IMR-90 (cell line): ENCODE measurements at regions not wholly inside any gene's neighbourhood (a gene's known extent, or its start where the extent isn't known, plus 50 kb on each side); places are given as distances from the start of the nearest gene placed in this dataset.

Source experiments
- ATAC-seq: fragments of 200-7000 bp; cut with Tn5 transposase; 2 replicates; pipeline ENCODE4 v1.9.1; 2020; ENCODE audit warnings: low read depth, mild to moderate bottlenecking, moderate library complexity
- BruUV-seq: library from RNA; stranded (reverse); fragments of 400-500 nt; replicated peaks from 2 replicates; lab custom pipeline; 2021; lab: Mats Ljungman, UMichigan
- CTCF ChIA-PET: fragments of 300-600 bp; formaldehyde crosslinking; extraction: SDS; loops from one replicate; lab custom pipeline; 2021; ENCODE audit warnings: antibody characterized with exemption; lab: Yijun Ruan, JAX
- POLR2A ChIA-PET: fragments of 300-600 bp; sonication (Branson Sonifier 250); formaldehyde crosslinking; loops from one replicate; lab custom pipeline; 2022; ENCODE audit warnings: antibody characterized with exemption; ENCODE audit not compliant: unreplicated experiment; lab: Charles Lee
- DNase-seq: peaks from one replicate; pipeline ENCODE4 v3.0.0; 2013
- H2AFZ ChIP-seq: replicated peaks from 2 replicates; pipeline ENCODE3; 2013; ENCODE audit warnings: low read length, mild to moderate bottlenecking; ENCODE audit not compliant: poor library complexity
- H2AK5ac ChIP-seq: 2 replicates; pipeline ENCODE4 v1.6.1; 2013; ENCODE audit warnings: low read depth, low read length, inconsistent platforms
- H2AK9ac ChIP-seq: replicated peaks from 2 replicates; pipeline ENCODE3; 2013; ENCODE audit warnings: mild to moderate bottlenecking, low read depth, low read length, moderate library complexity; ENCODE audit not compliant: poor library complexity
- H2BK120ac ChIP-seq: 2 replicates; pipeline ENCODE4 v1.6.1; 2013; ENCODE audit warnings: low read depth, low read length, inconsistent platforms
- H2BK15ac ChIP-seq: 3 replicates; pipeline ENCODE4 v1.6.1; 2013; ENCODE audit warnings: low read depth, low read length, inconsistent platforms
- H2BK20ac ChIP-seq: 2 replicates; pipeline ENCODE4 v1.6.1; 2013; ENCODE audit warnings: low read depth, mild to moderate bottlenecking, inconsistent platforms, low read length, moderate library complexity
- H2BK5ac ChIP-seq: 2 replicates; pipeline ENCODE4 v1.6.1; 2013; ENCODE audit warnings: mild to moderate bottlenecking, low read depth, low read length, inconsistent platforms; ENCODE audit not compliant: poor library complexity, severe bottlenecking
- H3K14ac ChIP-seq: replicated peaks from 2 replicates; pipeline ENCODE4 v1.6.1; 2013; ENCODE audit warnings: low read depth, low read length, inconsistent platforms
- H3K18ac ChIP-seq: 2 replicates; pipeline ENCODE4 v1.6.1; 2013; ENCODE audit warnings: low read depth, low read length, control low read depth
- H3K23ac ChIP-seq: 2 replicates; pipeline ENCODE4 v1.6.1; 2013; ENCODE audit warnings: low read depth, low read length, inconsistent platforms
- H3K27ac ChIP-seq: 2 replicates; pipeline ENCODE4 v1.5.1; 2013; ENCODE audit warnings: mild to moderate bottlenecking, control low read depth, low read length; ENCODE audit not compliant: insufficient read depth
- H3K27me3 ChIP-seq: 2 replicates; pipeline ENCODE4 v1.6.1; 2013; ENCODE audit warnings: low read length; ENCODE audit not compliant: control insufficient read depth, insufficient read depth
- H3K36me3 ChIP-seq: 2 replicates; pipeline ENCODE4 v1.6.1; 2013; ENCODE audit warnings: low read length, mixed read lengths; ENCODE audit not compliant: control insufficient read depth, insufficient read depth
- H3K4ac ChIP-seq: 2 replicates; pipeline ENCODE4 v1.6.1; 2013; ENCODE audit warnings: low read depth, low read length, inconsistent platforms
- H3K4me1 ChIP-seq: 2 replicates; pipeline ENCODE4 v1.6.1; 2013; ENCODE audit warnings: low read length, mixed read lengths; ENCODE audit not compliant: control insufficient read depth, insufficient read depth
- H3K4me2 ChIP-seq: 2 replicates; pipeline ENCODE4 v1.6.1; 2013; ENCODE audit warnings: low read depth, mild to moderate bottlenecking, control low read depth, low read length, moderate library complexity
- H3K4me3 ChIP-seq: 2 replicates; pipeline ENCODE4 v1.5.1; 2013; ENCODE audit warnings: low read depth, mild to moderate bottlenecking, control low read depth, low read length, moderate library complexity; ENCODE audit not compliant: insufficient read depth
- H3K56ac ChIP-seq: 2 replicates; pipeline ENCODE4 v1.6.1; 2013; ENCODE audit warnings: low read length, inconsistent platforms; ENCODE audit not compliant: insufficient read depth; ENCODE audit errors: extremely low read depth
- H3K79me1 ChIP-seq, 2 experiments: 2 replicates each; pipeline ENCODE4 v1.6.1; 2013; ENCODE audit warnings: low read length in 2 of 2, inconsistent platforms in 1 of 2, low read depth in 1 of 2
- H3K9ac ChIP-seq: 2 replicates; pipeline ENCODE4 v1.6.1; 2013; ENCODE audit warnings: low read depth, low read length, control low read depth
- H3K9me1 ChIP-seq: 2 replicates; pipeline ENCODE4 v1.6.1; 2013; ENCODE audit warnings: low read length, inconsistent platforms; ENCODE audit not compliant: insufficient read depth
- H3K9me3 ChIP-seq: 2 replicates; pipeline ENCODE4 v1.6.1; 2013; ENCODE audit warnings: low read length; ENCODE audit not compliant: control insufficient read depth, insufficient read depth
- H4K20me1 ChIP-seq: 2 replicates; pipeline ENCODE4 v1.6.1; 2013; ENCODE audit warnings: low read length, inconsistent platforms; ENCODE audit not compliant: insufficient read depth
- H4K5ac ChIP-seq: 2 replicates; pipeline ENCODE4 v1.6.1; 2013; ENCODE audit warnings: mild to moderate bottlenecking, low read depth, low read length, control low read depth
- H4K8ac ChIP-seq, 2 experiments: 2 replicates each; pipeline ENCODE4 v1.6.1; 2013; ENCODE audit warnings: low read depth in 2 of 2, low read length in 2 of 2, control low read depth in 1 of 2, inconsistent platforms in 1 of 2
- H4K91ac ChIP-seq: 2 replicates; pipeline ENCODE4 v1.6.1; 2013; ENCODE audit warnings: low read depth, low read length, inconsistent platforms; ENCODE audit not compliant: insufficient read depth
- BHLHE40 ChIP-seq: fragments of 150-350 bp; IDR thresholded peaks from 2 replicates; pipeline ENCODE4 v1.6.1; 2016; ENCODE audit warnings: mild to moderate bottlenecking, low read depth, low read length
- CEBPB ChIP-seq: IDR thresholded peaks from 2 replicates; pipeline ENCODE4 v1.6.1; 2012; ENCODE audit warnings: low read depth, low read length, improper control_type of control experiment
- CHD1 ChIP-seq: IDR thresholded peaks from 2 replicates; pipeline ENCODE4 v1.6.1; 2012; ENCODE audit warnings: low read depth, low read length, improper control_type of control experiment
- CTCF ChIP-seq: conservative IDR thresholded peaks from 2 replicates; pipeline ENCODE4 v1.5.1; 2012; ENCODE audit warnings: mild to moderate bottlenecking, low read depth, low read length, improper control_type of control experiment
- ELK1 ChIP-seq: fragments of 150-350 bp; IDR thresholded peaks from 2 replicates; pipeline ENCODE4 v1.6.1; 2016; ENCODE audit warnings: low read depth, mild to moderate bottlenecking, low read length, moderate library complexity, borderline replicate concordance
- FOS ChIP-seq: fragments of 150-350 bp; IDR thresholded peaks from 2 replicates; pipeline ENCODE4 v1.6.1; 2016; ENCODE audit warnings: low read depth, low read length
- MAFK ChIP-seq: IDR thresholded peaks from 2 replicates; pipeline ENCODE4 v1.6.1; 2012; ENCODE audit warnings: low read depth, low read length, improper control_type of control experiment
- MAZ ChIP-seq: IDR thresholded peaks from 2 replicates; pipeline ENCODE4 v1.6.1; 2012; ENCODE audit warnings: low read depth, mild to moderate bottlenecking, low read length, improper control_type of control experiment, moderate library complexity, borderline replicate concordance
- MXI1 ChIP-seq: IDR thresholded peaks from 2 replicates; pipeline ENCODE4 v1.6.1; 2012; ENCODE audit warnings: low read depth, mild to moderate bottlenecking, low read length, moderate library complexity, borderline replicate concordance
- NFE2L2 ChIP-seq: fragments of 150-350 bp; IDR thresholded peaks from 2 replicates; pipeline ENCODE4 v1.6.1; 2016; ENCODE audit warnings: low read depth, mild to moderate bottlenecking, low read length
- POLR2A ChIP-seq: IDR thresholded peaks from 2 replicates; pipeline ENCODE4 v1.6.1; 2012; ENCODE audit warnings: mild to moderate bottlenecking, low read depth, low read length
- RAD21 ChIP-seq: IDR thresholded peaks from 2 replicates; pipeline ENCODE4 v1.6.1; 2012; ENCODE audit warnings: low read length, improper control_type of control experiment
- RCOR1 ChIP-seq: IDR thresholded peaks from 2 replicates; pipeline ENCODE4 v1.6.1; 2012; ENCODE audit warnings: mild to moderate bottlenecking, low read length, improper control_type of control experiment; ENCODE audit not compliant: insufficient replicate concordance
- RFX5 ChIP-seq: IDR thresholded peaks from 2 replicates; pipeline ENCODE4 v1.8.0; 2012; ENCODE audit warnings: low read depth, mild to moderate bottlenecking, low read length, moderate library complexity
- SMC3 ChIP-seq: fragments of 150-350 bp; IDR thresholded peaks from 2 replicates; pipeline ENCODE4 v1.6.1; 2016; ENCODE audit warnings: low read depth, mild to moderate bottlenecking, antibody characterized with exemption, low read length, moderate library complexity
- USF2 ChIP-seq: fragments of 150-350 bp; IDR thresholded peaks from 2 replicates; pipeline ENCODE4 v1.6.1; 2017; ENCODE audit warnings: mild to moderate bottlenecking, antibody characterized with exemption, low read length, low read depth
- WGBS, 2 experiments: methylation state at CpG; one replicate each; pipeline versions ENCODE4 v1.1.5 to v1.1.7; 2013; ENCODE audit warnings: missing lambda C conversion rate in 2 of 2; ENCODE audit not compliant: insufficient read length in 1 of 2; ENCODE audit errors: extremely low coverage in 2 of 2; 5-methylcytosine and 5-hydroxymethylcytosine counted together
- dilution Hi-C: fragments of 300-500 bp; cut with HindIII; formaldehyde crosslinking; loops from one replicate; pipeline ENCODE4 v1.14.3; 2018; ENCODE audit warnings: low sequenced_read_pairs; ENCODE audit not compliant: unreplicated experiment
- in situ Hi-C: fragments of 300-500 bp; cut with MboI; formaldehyde crosslinking; loops from 3 replicates; pipeline ENCODE4 v1.14.3; 2019; ENCODE audit warnings: low sequenced_read_pairs, inconsistent platforms, mixed read lengths
- intact Hi-C: fragments of 100-400 bp; cut with micrococcal nuclease; formaldehyde crosslinking; loops from 2 replicates; pipeline ENCODE4 v1.10.0; 2022

- H2AFZ ChIP-seq: no peak overlapping the region
- no peak overlapping the region for H4K8ac ChIP-seq
- no peak overlapping the region for H4K5ac ChIP-seq
- 100% methylated on average over 1 of the region's 3 CpGs; no CpG with 5 or more reads in 1 of the 2 experiments for WGBS, 2 experiments
- no peak overlapping the region for H2BK15ac ChIP-seq
- no peaks in the 10 kb centered on the region for H3K36me3 ChIP-seq
- dilution Hi-C loops: no loop called here
- H3K14ac ChIP-seq: 0 out of 2 replicates have a peak overlapping the region, but pooled peaks have one; percentile 16
- CTCF ChIA-PET: no interaction called here
- no peaks in the 10 kb centered on the region for H4K20me1 ChIP-seq
- H3K4me2 ChIP-seq: no peak overlapping the region
- H3K9me3 ChIP-seq: no peaks in the 10 kb centered on the region
- no peak overlapping the region for H3K56ac ChIP-seq
- H3K9me1 ChIP-seq: no peaks in the 10 kb centered on the region; the same call in 1 of the 2 replicates
- H4K91ac ChIP-seq: no peak overlapping the region
- H3K23ac ChIP-seq: no peak overlapping the region
- H2BK120ac ChIP-seq: no peak overlapping the region
- no TSS peak for BruUV-seq
- DNase-seq (peak; percentile 36), ATAC-seq (peak; percentile 60; the same call in 1 of the 2 replicates)
- POLR2A ChIA-PET: no interaction called here
- H3K79me1 ChIP-seq: no peaks in the 10 kb centered on the region
- no peak overlapping the region for H2BK5ac ChIP-seq
- in situ Hi-C loops: no loop called here
- H3K9ac ChIP-seq: no peak overlapping the region
- H2AK9ac ChIP-seq: no peak overlapping the region
- no peak overlapping the region for H3K4ac ChIP-seq
- no peak overlapping the region for H2BK20ac ChIP-seq
- H3K4me3 ChIP-seq: no peak overlapping the region
- TF ChIP-seq NFE2L2 (no peak), MAZ (no peak), USF2 (no peak), CTCF (no peak), POLR2A (no peak), MXI1 (no peak), BHLHE40 (no peak), CHD1 (no peak), MAFK (no peak), RCOR1 (no peak), RAD21 (no peak), ELK1 (no peak), RFX5 (no peak), SMC3 (no peak), CEBPB (no peak), FOS (no peak)
- H2AK5ac ChIP-seq: no peak overlapping the region
- H3K27ac ChIP-seq: no peak overlapping the region
- H3K4me1 ChIP-seq: no peaks in the 10 kb centered on the region
- intact Hi-C loops: no loop called here
- peaks cover 35% of the 10 kb centered on the region for H3K27me3 ChIP-seq
- no peak overlapping the region for H3K18ac ChIP-seq
Measured at GRCh38 chr10:78600740-78601139, 468.0 kb upstream of the ZMIZ1 start.
